Astrocyte (in vitro differentiated cells and primary cell): ENCODE measurements at regions not wholly inside any gene's neighbourhood (a gene's known extent, or its start where the extent isn't known, plus 50 kb on each side); places are given as distances from the start of the nearest gene placed in this dataset.

Experiments
- CTCF ChIP-seq: IDR thresholded peaks from 2 replicates; pipeline ENCODE4 v1.5.1; 2011; ENCODE audit warnings: low read depth, mild to moderate bottlenecking, inconsistent platforms, low read length, moderate library complexity; ENCODE audit not compliant: insufficient read depth
- EZH2 ChIP-seq: IDR thresholded peaks from 2 replicates; pipeline ENCODE4 v1.6.1; 2012; ENCODE audit warnings: mild to moderate bottlenecking, low read length, inconsistent platforms; ENCODE audit not compliant: insufficient read depth

GRCh38 chr7:15113752-15114151, 211.2 kb upstream of the DGKB start:
- TF ChIP-seq CTCF, result no peak
- TF ChIP-seq EZH2, result no peak
